K562 (cell line): ENCODE measurements at regions not wholly inside any gene's neighbourhood (a gene's known extent, or its start where the extent isn't known, plus 50 kb on each side); places are given as distances from the start of the nearest gene placed in this dataset.

Source experiments
- SAP30 ChIP-seq: fragments of 200-600 bp; sonication (generic); IDR thresholded peaks from 2 replicates; pipeline ENCODE4 v1.6.1; 2012; ENCODE audit warnings: borderline replicate concordance, low read depth, mild to moderate bottlenecking, moderate library complexity, low read length, control low read depth, inconsistent platforms; ENCODE audit not compliant: insufficient read depth, poor library complexity, severe bottlenecking
- ZFX ChIP-seq: sonication (generic); formaldehyde crosslinking; IDR thresholded peaks from 2 replicates; pipeline ENCODE4 v1.8.0; 2022; ENCODE audit warnings: mild to moderate bottlenecking, missing genetic modification reagents, moderate library complexity
- TF ChIP-seq, protein P1 (sequence below): sonication (generic); formaldehyde crosslinking; IDR thresholded peaks from 2 replicates; pipeline ENCODE4 v1.8.1; 2023; ENCODE audit warnings: missing genetic modification reagents, mild to moderate bottlenecking, borderline replicate concordance
- TF ChIP-seq, protein P2 (sequence below): fragments of 250-450 bp; sonication (Bioruptor Pico); IDR thresholded peaks from 2 replicates; pipeline ENCODE4 v1.5.0; 2020; ENCODE audit warnings: mild to moderate bottlenecking, borderline replicate concordance
- TF ChIP-seq, protein P3 (sequence below): sonication (generic); formaldehyde crosslinking; IDR thresholded peaks from 2 replicates; pipeline ENCODE4 v1.8.1; 2023; ENCODE audit warnings: mild to moderate bottlenecking, missing genetic modification reagents
- TF ChIP-seq, protein P4 (sequence below), 2 experiments: fragments of 450-650 bp in 1 of 2; sonication (generic) in 1 of 2; formaldehyde crosslinking in 1 of 2; IDR thresholded peaks; 2 replicates each; pipeline versions ENCODE4 v1.7.1 to v1.9.0; 2016 to 2022; ENCODE audit warnings: inconsistent platforms in 1 of 2, mild to moderate bottlenecking in 1 of 2, missing genetic modification reagents in 1 of 2

DNA sequence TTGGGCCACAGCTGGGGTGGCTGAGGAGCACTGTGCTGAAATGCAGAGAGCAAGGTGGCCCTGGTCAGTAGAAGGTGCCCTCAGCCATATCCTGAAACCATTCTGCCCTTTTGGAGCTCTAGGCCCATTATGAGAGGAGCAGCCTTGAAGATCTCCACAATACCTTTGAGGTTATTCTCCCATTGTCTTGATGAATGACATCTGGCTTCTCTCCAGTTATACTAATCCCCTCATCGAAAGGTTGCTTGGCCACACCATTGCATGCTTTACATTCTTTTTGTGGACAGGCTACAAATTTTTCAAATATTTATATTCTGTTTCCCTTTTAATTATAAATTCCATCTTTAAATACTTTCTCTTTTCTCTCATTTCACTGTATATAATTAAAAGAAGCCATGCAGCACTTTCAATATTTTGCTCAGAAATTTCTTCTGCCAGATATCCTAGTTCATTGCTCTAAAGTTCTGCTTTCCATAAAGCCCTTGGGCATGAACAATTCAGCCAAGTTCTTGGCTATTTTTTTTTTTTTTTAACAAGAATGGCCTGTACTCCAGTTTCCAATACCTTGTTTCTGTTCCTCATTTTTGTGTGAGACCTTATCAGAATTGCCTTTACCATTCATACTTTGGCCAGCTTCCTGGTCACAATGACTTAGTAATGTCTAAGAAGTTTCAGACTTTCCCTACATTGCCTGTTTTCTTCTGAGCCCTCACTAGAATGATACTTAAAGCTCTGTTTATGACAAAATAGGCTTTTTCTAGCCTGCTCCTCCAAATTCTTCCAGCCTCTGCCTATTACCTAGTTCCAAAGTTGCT, 138.9 kb upstream of the SGO1 start (continued):
- TF ChIP-seq, protein P1, sequence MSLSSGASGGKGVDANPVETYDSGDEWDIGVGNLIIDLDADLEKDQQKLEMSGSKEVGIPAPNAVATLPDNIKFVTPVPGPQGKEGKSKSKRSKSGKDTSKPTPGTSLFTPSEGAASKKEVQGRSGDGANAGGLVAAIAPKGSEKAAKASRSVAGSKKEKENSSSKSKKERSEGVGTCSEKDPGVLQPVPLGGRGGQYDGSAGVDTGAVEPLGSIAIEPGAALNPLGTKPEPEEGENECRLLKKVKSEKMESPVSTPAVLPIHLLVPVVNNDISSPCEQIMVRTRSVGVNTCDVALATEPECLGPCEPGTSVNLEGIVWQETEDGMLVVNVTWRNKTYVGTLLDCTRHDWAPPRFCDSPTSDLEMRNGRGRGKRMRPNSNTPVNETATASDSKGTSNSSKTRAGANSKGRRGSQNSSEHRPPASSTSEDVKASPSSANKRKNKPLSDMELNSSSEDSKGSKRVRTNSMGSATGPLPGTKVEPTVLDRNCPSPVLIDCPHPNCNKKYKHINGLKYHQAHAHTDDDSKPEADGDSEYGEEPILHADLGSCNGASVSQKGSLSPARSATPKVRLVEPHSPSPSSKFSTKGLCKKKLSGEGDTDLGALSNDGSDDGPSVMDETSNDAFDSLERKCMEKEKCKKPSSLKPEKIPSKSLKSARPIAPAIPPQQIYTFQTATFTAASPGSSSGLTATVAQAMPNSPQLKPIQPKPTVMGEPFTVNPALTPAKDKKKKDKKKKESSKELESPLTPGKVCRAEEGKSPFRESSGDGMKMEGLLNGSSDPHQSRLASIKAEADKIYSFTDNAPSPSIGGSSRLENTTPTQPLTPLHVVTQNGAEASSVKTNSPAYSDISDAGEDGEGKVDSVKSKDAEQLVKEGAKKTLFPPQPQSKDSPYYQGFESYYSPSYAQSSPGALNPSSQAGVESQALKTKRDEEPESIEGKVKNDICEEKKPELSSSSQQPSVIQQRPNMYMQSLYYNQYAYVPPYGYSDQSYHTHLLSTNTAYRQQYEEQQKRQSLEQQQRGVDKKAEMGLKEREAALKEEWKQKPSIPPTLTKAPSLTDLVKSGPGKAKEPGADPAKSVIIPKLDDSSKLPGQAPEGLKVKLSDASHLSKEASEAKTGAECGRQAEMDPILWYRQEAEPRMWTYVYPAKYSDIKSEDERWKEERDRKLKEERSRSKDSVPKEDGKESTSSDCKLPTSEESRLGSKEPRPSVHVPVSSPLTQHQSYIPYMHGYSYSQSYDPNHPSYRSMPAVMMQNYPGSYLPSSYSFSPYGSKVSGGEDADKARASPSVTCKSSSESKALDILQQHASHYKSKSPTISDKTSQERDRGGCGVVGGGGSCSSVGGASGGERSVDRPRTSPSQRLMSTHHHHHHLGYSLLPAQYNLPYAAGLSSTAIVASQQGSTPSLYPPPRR (CRISPR knock-in tag) = no peak
- TF ChIP-seq, protein P2, sequence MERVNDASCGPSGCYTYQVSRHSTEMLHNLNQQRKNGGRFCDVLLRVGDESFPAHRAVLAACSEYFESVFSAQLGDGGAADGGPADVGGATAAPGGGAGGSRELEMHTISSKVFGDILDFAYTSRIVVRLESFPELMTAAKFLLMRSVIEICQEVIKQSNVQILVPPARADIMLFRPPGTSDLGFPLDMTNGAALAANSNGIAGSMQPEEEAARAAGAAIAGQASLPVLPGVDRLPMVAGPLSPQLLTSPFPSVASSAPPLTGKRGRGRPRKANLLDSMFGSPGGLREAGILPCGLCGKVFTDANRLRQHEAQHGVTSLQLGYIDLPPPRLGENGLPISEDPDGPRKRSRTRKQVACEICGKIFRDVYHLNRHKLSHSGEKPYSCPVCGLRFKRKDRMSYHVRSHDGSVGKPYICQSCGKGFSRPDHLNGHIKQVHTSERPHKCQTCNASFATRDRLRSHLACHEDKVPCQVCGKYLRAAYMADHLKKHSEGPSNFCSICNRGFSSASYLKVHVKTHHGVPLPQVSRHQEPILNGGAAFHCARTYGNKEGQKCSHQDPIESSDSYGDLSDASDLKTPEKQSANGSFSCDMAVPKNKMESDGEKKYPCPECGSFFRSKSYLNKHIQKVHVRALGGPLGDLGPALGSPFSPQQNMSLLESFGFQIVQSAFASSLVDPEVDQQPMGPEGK = no peak
- no peak for TF ChIP-seq ZFX (CRISPR knock-in tag)
- TF ChIP-seq, protein P3, sequence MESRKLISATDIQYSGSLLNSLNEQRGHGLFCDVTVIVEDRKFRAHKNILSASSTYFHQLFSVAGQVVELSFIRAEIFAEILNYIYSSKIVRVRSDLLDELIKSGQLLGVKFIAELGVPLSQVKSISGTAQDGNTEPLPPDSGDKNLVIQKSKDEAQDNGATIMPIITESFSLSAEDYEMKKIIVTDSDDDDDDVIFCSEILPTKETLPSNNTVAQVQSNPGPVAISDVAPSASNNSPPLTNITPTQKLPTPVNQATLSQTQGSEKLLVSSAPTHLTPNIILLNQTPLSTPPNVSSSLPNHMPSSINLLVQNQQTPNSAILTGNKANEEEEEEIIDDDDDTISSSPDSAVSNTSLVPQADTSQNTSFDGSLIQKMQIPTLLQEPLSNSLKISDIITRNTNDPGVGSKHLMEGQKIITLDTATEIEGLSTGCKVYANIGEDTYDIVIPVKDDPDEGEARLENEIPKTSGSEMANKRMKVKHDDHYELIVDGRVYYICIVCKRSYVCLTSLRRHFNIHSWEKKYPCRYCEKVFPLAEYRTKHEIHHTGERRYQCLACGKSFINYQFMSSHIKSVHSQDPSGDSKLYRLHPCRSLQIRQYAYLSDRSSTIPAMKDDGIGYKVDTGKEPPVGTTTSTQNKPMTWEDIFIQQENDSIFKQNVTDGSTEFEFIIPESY (CRISPR knock-in tag) = no peak
- TF ChIP-seq, protein P4, sequence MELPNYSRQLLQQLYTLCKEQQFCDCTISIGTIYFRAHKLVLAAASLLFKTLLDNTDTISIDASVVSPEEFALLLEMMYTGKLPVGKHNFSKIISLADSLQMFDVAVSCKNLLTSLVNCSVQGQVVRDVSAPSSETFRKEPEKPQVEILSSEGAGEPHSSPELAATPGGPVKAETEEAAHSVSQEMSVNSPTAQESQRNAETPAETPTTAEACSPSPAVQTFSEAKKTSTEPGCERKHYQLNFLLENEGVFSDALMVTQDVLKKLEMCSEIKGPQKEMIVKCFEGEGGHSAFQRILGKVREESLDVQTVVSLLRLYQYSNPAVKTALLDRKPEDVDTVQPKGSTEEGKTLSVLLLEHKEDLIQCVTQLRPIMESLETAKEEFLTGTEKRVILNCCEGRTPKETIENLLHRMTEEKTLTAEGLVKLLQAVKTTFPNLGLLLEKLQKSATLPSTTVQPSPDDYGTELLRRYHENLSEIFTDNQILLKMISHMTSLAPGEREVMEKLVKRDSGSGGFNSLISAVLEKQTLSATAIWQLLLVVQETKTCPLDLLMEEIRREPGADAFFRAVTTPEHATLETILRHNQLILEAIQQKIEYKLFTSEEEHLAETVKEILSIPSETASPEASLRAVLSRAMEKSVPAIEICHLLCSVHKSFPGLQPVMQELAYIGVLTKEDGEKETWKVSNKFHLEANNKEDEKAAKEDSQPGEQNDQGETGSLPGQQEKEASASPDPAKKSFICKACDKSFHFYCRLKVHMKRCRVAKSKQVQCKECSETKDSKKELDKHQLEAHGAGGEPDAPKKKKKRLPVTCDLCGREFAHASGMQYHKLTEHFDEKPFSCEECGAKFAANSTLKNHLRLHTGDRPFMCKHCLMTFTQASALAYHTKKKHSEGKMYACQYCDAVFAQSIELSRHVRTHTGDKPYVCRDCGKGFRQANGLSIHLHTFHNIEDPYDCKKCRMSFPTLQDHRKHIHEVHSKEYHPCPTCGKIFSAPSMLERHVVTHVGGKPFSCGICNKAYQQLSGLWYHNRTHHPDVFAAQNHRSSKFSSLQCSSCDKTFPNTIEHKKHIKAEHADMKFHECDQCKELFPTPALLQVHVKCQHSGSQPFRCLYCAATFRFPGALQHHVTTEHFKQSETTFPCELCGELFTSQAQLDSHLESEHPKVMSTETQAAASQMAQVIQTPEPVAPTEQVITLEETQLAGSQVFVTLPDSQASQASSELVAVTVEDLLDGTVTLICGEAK (IDR thresholded peaks at IDR 0.05) = no peak
- TF ChIP-seq, protein P4 (CRISPR knock-in tag; IDR thresholded peaks at IDR 0.05) = no peak
- TF ChIP-seq SAP30 = no peak
